Omental fat pad (tissue), 3 donors: ENCODE measurements at regions not wholly inside any gene's neighbourhood (a gene's known extent, or its start where the extent isn't known, plus 50 kb on each side); places are given as distances from the start of the nearest gene placed in this dataset.

Source experiments
- ATAC-seq: fragments of 150-250 bp; one replicate; pipeline ENCODE4 v1.9.1; 2016; ENCODE audit warnings: mild to moderate bottlenecking, moderate library complexity; ENCODE audit not compliant: low FRiP score
- DNase-seq: peaks from one replicate; pipeline ENCODE4 v3.0.0-alpha.2; 2019; ENCODE audit warnings: low spot score
- TF ChIP-seq, protein P1 (sequence below), 3 donors: fragments of 450-650 bp; IDR thresholded peaks; one replicate each; pipeline ENCODE4 v1.5.1; 2016 to 2017; ENCODE audit warnings: antibody characterized with exemption in 3 of 3, mild to moderate bottlenecking in 3 of 3, moderate library complexity in 2 of 3

DNA sequence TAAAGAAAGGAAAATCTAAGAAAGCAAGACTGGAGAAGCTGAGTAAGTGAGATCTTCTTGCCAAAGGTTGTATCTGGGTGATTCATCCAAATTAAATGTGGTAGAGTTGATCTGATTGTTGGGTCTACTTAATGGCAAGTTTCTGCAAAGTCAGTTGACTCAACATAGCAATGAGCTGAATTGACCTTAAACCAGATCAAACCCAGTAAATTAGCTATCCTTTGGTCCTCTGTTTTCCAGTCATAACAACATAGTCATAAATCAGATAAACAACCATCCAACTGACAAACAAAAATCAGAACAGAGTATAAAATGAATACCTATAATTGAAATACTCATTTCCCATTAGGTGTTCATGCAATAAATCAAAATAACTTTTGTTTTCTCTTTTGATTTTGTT is 142.6 kb upstream of the CFAP20DC start:
- no peak for ATAC-seq

DNA sequence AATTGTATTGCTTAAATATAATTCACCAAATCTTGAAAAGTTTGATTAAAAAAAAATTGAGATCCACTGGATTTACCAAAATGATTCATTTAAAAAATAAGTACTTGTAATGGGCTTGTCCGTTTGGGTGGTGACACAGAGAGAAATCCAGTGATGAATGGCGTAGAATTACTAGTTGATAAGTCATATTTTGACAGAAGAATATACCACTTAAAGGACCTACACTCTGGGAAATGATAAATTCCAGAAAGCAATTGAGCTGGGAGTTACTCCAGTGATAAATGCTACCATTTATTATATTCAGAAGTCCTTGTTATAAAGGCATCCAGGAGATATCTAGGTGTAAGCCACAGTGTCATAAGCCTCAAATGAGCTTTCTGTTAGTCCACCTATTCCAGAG is 141.8 kb upstream of the CFAP20DC start:
- no peak for ATAC-seq
- no peak for DNase-seq
- TF ChIP-seq, protein P1, sequence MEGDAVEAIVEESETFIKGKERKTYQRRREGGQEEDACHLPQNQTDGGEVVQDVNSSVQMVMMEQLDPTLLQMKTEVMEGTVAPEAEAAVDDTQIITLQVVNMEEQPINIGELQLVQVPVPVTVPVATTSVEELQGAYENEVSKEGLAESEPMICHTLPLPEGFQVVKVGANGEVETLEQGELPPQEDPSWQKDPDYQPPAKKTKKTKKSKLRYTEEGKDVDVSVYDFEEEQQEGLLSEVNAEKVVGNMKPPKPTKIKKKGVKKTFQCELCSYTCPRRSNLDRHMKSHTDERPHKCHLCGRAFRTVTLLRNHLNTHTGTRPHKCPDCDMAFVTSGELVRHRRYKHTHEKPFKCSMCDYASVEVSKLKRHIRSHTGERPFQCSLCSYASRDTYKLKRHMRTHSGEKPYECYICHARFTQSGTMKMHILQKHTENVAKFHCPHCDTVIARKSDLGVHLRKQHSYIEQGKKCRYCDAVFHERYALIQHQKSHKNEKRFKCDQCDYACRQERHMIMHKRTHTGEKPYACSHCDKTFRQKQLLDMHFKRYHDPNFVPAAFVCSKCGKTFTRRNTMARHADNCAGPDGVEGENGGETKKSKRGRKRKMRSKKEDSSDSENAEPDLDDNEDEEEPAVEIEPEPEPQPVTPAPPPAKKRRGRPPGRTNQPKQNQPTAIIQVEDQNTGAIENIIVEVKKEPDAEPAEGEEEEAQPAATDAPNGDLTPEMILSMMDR (IDR thresholded peaks at IDR 0.05): no peak

More for the DNA sequence above, 142.6 kb upstream of the CFAP20DC start:
- TF ChIP-seq, protein P1 (IDR thresholded peaks at IDR 0.05): no peak
- no peak for DNase-seq

DNA sequence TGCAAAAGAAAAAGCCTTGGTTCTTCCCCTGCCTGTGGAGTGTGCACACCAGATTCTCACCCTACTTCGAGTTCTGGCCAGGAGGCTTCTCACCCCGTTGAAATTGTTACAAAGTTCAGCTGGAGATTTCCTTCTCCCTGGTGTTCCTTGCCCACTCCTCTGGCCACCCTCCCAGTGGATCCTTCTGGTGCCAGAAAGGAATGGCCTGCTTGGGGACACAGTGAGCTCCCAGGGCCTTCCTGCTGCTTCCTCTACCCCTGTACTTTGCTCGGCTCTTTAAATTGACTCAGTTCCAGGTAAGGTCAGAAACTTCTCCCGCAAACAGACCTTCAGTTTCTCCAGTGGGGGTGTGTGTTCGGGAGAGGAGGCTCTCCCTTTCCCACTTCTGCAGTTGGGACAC is 140.1 kb upstream of the CFAP20DC start:
- TF ChIP-seq, protein P1 (IDR thresholded peaks at IDR 0.05): no peak
- ATAC-seq: no peak
- no peak for DNase-seq

- ATAC-seq: no peak
These were observed 139.7 kb upstream of the CFAP20DC start for GRCh38 chr3:59189526-59189925.

DNA sequence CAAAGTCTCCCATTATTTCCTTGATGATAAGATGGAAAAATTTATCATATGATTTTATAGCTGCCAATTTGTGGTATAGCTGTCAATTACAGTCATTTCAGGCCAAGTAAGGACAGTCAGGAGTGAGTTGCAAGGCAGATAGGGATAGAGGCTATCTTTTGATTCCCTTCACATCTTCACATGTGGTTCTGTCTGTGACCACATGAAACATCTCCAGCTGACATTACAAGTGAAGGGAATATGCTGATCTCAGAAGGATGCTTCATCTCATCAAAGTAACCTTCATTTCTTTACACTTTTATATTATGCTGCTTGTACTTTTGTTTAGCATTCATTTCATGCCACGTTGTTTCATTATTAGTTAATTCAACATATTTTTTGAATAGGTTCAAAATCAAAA is 136.9 kb upstream of the CFAP20DC start:
- TF ChIP-seq, protein P1 (IDR thresholded peaks at IDR 0.05): no peak
- no peak for ATAC-seq
- DNase-seq: no peak

More at GRCh38 chr3:59189526-59189925, 139.7 kb upstream of the CFAP20DC start:
- DNase-seq: no peak
- TF ChIP-seq, protein P1 (IDR thresholded peaks at IDR 0.05): no peak

- DNase-seq (no peak), ATAC-seq (no peak)
- TF ChIP-seq, protein P1 (IDR thresholded peaks at IDR 0.05): no peak
These were observed 136.0 kb upstream of the CFAP20DC start for GRCh38 chr3:59185591-59186369.

DNA sequence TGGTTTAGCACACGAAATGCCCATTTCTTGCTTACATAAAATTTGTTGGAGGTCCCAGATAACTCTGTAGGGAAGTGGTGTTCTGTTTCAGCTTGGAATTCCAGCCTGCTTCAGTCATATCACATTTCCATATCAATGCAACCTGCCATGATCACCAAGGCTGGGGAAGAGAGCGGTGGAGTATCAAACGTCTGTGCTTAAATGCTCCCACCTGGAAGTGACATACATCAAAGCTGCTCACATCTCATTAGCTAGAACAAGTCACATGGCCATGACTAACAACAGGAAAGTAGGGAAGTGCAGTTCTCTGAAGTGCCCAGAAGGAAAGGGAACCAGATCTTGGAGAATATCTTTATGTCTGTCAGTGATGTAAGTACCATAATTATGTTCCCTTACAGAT is 130.2 kb upstream of the CFAP20DC start:
- ATAC-seq (no peak), DNase-seq (no peak)
- TF ChIP-seq, protein P1 (IDR thresholded peaks at IDR 0.05): no peak
